GM12801 (cell line): ENCODE measurements at regions not wholly inside any gene's neighbourhood (a gene's known extent, or its start where the extent isn't known, plus 50 kb on each side); places are given as distances from the start of the nearest gene placed in this dataset.

Source experiments
- CTCF ChIP-seq: IDR thresholded peaks from one replicate; pipeline ENCODE4 v1.5.1; 2011; ENCODE audit warnings: control low read depth; ENCODE audit not compliant: insufficient read length; ENCODE audit errors: extremely low read depth

- no peak for TF ChIP-seq CTCF
Observed at GRCh38 chr16:9205661-9206060, 114.2 kb downstream of the HAPSTR1 start.

GRCh38 chr16:9206156-9206555 lies 114.7 kb downstream of the HAPSTR1 start:
- no peak for TF ChIP-seq CTCF

GRCh38 chr16:9212621-9213020 lies 121.2 kb downstream of the HAPSTR1 start:
- no peak for TF ChIP-seq CTCF

GRCh38 chr16:9219813-9220212 lies 128.4 kb downstream of the HAPSTR1 start:
- no peak for TF ChIP-seq CTCF

- TF ChIP-seq CTCF = no peak
Observed at GRCh38 chr16:9225527-9226316, 134.3 kb downstream of the HAPSTR1 start.

GRCh38 chr16:9226924-9227323 lies 135.5 kb downstream of the HAPSTR1 start:
- no peak for TF ChIP-seq CTCF

GRCh38 chr16:9231039-9231438 lies 139.6 kb downstream of the HAPSTR1 start:
- no peak for TF ChIP-seq CTCF
